ENCODE measurements at regions not wholly inside any gene's neighbourhood (a gene's known extent, or its start where the extent isn't known, plus 50 kb on each side); places are given as distances from the start of the nearest gene placed in this dataset.
A peak's percentile ranks its signal among the peaks of the same experiment; 100 is the strongest.

DNA sequence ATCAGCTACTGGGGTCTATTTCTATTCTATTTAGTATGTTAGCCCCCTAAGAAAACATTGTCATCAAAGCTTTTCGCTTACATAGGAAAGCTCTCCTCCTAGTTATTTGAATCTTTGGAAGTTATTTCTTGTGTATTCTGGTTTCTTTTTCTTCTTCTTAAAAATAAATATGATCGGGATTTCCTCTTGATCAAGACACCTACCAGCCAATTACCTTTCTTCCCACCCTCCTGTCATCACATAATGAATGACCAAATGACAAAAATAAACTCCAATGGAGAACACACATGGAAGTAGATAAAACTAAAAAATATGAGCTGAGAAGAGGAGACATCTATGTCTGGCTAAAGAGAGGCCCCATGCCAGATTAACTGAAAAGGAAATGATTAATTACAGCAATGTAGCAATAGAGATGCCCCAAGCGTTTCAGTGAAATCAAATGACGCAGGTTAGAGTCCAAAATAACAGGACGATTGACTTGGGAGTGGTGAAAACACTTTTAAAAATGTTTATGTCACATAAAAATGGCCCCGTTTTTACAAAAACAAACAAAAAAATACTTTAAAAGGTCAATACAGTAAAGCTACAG is 59.5 kb upstream of the PCSK1 start:
- Histone ChIP-seq H3K36me3 (replicated peaks in 1 of 2; ENCODE audit: control insufficient read depth in 1 of 2, insufficient read depth in 2 of 2, low read length in 1 of 2) (no peaks in the 10 kb centered on the region), H3K4me2 (no peak overlapping the region), H3K4me1 (ENCODE audit: control insufficient read depth in 1 of 2, insufficient read depth in 2 of 2, low read depth in 1 of 2, low read length in 1 of 2) (no peaks in the 10 kb centered on the region; a peak in 1 of 4 replicates), H3K9ac (no peak overlapping the region), H3F3A (replicated peaks; ENCODE audit: insufficient read depth) (no peaks in the 10 kb centered on the region), H3K27me3 (ENCODE audit: insufficient read depth) (no peaks in the 10 kb centered on the region), H3K4me3 (ENCODE audit: low read depth in 2 of 2, low read length in 1 of 2) (no peak overlapping the region), H3K9me2 (no peaks in the 10 kb centered on the region), H4K20me1 (ENCODE audit: insufficient read depth) (no peaks in the 10 kb centered on the region), H3K79me2 (ENCODE audit: insufficient read depth) (no peaks in the 10 kb centered on the region), H2AFZ (ENCODE audit: low read depth) (no peak overlapping the region), H3K9me3 (no peaks in the 10 kb centered on the region), H3K27ac (ENCODE audit: low read depth in 2 of 2, low read length in 1 of 2) (no peak overlapping the region)
- WGBS (ENCODE audit: low lambda C conversion rate) = 46% methylated on average over 6 of the region's 6 CpGs
- CTCF ChIA-PET = interaction anchor here (1.0 kb wide), 1 partner anchor 16 kb away, joined by 3 read pairs; no protein-coding TSS in a partner anchor
- peak; percentile 9 for DNase-seq
- POLR2A ChIA-PET = no interaction called here
- no peak for TF ChIP-seq FOXM1 (IDR thresholded peaks at IDR 0.05; ENCODE audit: low read depth)
- TF ChIP-seq CHD2 (IDR thresholded peaks at IDR 0.05; ENCODE audit: low read length, partially characterized antibody) = no peak
- no peak for TF ChIP-seq NFIC (IDR thresholded peaks at IDR 0.05; ENCODE audit: borderline replicate concordance)
- TF ChIP-seq GABPA (IDR thresholded peaks at IDR 0.05; ENCODE audit: low read depth) = no peak
- no peak for TF ChIP-seq ELF1 (IDR thresholded peaks at IDR 0.05)
- TF ChIP-seq, protein P1, sequence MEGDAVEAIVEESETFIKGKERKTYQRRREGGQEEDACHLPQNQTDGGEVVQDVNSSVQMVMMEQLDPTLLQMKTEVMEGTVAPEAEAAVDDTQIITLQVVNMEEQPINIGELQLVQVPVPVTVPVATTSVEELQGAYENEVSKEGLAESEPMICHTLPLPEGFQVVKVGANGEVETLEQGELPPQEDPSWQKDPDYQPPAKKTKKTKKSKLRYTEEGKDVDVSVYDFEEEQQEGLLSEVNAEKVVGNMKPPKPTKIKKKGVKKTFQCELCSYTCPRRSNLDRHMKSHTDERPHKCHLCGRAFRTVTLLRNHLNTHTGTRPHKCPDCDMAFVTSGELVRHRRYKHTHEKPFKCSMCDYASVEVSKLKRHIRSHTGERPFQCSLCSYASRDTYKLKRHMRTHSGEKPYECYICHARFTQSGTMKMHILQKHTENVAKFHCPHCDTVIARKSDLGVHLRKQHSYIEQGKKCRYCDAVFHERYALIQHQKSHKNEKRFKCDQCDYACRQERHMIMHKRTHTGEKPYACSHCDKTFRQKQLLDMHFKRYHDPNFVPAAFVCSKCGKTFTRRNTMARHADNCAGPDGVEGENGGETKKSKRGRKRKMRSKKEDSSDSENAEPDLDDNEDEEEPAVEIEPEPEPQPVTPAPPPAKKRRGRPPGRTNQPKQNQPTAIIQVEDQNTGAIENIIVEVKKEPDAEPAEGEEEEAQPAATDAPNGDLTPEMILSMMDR (IDR thresholded peaks at IDR 0.05) = no peak
- no peak for TF ChIP-seq EP300 (IDR thresholded peaks at IDR 0.05; ENCODE audit: borderline replicate concordance in 1 of 2, low read depth in 1 of 2, low read length in 1 of 2)
- TF ChIP-seq FOXJ3 (CRISPR knock-in tag; IDR thresholded peaks at IDR 0.05) = no peak
- no peak for TF ChIP-seq RAD21 (IDR thresholded peaks at IDR 0.05; ENCODE audit: low read length)
- TF ChIP-seq, protein P2, sequence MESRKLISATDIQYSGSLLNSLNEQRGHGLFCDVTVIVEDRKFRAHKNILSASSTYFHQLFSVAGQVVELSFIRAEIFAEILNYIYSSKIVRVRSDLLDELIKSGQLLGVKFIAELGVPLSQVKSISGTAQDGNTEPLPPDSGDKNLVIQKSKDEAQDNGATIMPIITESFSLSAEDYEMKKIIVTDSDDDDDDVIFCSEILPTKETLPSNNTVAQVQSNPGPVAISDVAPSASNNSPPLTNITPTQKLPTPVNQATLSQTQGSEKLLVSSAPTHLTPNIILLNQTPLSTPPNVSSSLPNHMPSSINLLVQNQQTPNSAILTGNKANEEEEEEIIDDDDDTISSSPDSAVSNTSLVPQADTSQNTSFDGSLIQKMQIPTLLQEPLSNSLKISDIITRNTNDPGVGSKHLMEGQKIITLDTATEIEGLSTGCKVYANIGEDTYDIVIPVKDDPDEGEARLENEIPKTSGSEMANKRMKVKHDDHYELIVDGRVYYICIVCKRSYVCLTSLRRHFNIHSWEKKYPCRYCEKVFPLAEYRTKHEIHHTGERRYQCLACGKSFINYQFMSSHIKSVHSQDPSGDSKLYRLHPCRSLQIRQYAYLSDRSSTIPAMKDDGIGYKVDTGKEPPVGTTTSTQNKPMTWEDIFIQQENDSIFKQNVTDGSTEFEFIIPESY (IDR thresholded peaks at IDR 0.05; ENCODE audit: borderline replicate concordance, low read depth) = no peak
- no peak for TF ChIP-seq GATA2 (CRISPR knock-in tag; IDR thresholded peaks at IDR 0.05)
- no peak for TF ChIP-seq TEAD4 (IDR thresholded peaks at IDR 0.05; ENCODE audit: borderline replicate concordance, insufficient read depth)
- TF ChIP-seq, protein P3, sequence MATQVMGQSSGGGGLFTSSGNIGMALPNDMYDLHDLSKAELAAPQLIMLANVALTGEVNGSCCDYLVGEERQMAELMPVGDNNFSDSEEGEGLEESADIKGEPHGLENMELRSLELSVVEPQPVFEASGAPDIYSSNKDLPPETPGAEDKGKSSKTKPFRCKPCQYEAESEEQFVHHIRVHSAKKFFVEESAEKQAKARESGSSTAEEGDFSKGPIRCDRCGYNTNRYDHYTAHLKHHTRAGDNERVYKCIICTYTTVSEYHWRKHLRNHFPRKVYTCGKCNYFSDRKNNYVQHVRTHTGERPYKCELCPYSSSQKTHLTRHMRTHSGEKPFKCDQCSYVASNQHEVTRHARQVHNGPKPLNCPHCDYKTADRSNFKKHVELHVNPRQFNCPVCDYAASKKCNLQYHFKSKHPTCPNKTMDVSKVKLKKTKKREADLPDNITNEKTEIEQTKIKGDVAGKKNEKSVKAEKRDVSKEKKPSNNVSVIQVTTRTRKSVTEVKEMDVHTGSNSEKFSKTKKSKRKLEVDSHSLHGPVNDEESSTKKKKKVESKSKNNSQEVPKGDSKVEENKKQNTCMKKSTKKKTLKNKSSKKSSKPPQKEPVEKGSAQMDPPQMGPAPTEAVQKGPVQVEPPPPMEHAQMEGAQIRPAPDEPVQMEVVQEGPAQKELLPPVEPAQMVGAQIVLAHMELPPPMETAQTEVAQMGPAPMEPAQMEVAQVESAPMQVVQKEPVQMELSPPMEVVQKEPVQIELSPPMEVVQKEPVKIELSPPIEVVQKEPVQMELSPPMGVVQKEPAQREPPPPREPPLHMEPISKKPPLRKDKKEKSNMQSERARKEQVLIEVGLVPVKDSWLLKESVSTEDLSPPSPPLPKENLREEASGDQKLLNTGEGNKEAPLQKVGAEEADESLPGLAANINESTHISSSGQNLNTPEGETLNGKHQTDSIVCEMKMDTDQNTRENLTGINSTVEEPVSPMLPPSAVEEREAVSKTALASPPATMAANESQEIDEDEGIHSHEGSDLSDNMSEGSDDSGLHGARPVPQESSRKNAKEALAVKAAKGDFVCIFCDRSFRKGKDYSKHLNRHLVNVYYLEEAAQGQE (IDR thresholded peaks at IDR 0.05; ENCODE audit: low read depth, low read length) = no peak
- no peak for TF ChIP-seq RXRA (IDR thresholded peaks at IDR 0.05; ENCODE audit: borderline replicate concordance, low read depth)
- no peak for TF ChIP-seq JUND (IDR thresholded peaks at IDR 0.05)
- TF ChIP-seq, protein P4, sequence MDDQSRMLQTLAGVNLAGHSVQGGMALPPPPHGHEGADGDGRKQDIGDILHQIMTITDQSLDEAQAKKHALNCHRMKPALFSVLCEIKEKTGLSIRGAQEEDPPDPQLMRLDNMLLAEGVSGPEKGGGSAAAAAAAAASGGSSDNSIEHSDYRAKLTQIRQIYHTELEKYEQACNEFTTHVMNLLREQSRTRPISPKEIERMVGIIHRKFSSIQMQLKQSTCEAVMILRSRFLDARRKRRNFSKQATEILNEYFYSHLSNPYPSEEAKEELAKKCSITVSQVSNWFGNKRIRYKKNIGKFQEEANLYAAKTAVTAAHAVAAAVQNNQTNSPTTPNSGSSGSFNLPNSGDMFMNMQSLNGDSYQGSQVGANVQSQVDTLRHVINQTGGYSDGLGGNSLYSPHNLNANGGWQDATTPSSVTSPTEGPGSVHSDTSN (IDR thresholded peaks at IDR 0.05) = no peak
- TF ChIP-seq SMC3 (IDR thresholded peaks at IDR 0.05; ENCODE audit: low read depth, low read length) = no peak
- TF ChIP-seq, protein P5, sequence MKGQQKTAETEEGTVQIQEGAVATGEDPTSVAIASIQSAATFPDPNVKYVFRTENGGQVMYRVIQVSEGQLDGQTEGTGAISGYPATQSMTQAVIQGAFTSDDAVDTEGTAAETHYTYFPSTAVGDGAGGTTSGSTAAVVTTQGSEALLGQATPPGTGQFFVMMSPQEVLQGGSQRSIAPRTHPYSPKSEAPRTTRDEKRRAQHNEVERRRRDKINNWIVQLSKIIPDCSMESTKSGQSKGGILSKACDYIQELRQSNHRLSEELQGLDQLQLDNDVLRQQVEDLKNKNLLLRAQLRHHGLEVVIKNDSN (IDR thresholded peaks at IDR 0.05; ENCODE audit: borderline replicate concordance, low read depth) = no peak
